ENCODE measurements at regions not wholly inside any gene's neighbourhood (a gene's known extent, or its start where the extent isn't known, plus 50 kb on each side); places are given as distances from the start of the nearest gene placed in this dataset.

GRCh38 chr2:176639671-176640070, 370.4 kb downstream of the MTX2 start:
- peak; percentile 15; the same call in 1 of the 2 replicates for TF ChIP-seq CTCF (tag by site-specific recombination; IDR thresholded peaks at IDR 0.05)
- TF ChIP-seq FEZF1 (tag by site-specific recombination; IDR thresholded peaks at IDR 0.05), result no peak
- no peak for TF ChIP-seq HOXD13 (CRISPR knock-in tag; IDR thresholded peaks at IDR 0.05; ENCODE audit: borderline replicate concordance)
- TF ChIP-seq PRDM1 (tag by site-specific recombination; IDR thresholded peaks at IDR 0.05), result no peak
